Naive B cell (primary cell): ENCODE measurements at regions not wholly inside any gene's neighbourhood (a gene's known extent, or its start where the extent isn't known, plus 50 kb on each side); places are given as distances from the start of the nearest gene placed in this dataset.

ENCODE experiments used
- ATAC-seq, 2 donors: fragments of 150-1000 bp; cut with Tn5 transposase; 2 replicates each; pipeline ENCODE4 v1.10.0; 2021; ENCODE audit warnings: low read depth in 2 of 2, mild to moderate bottlenecking in 2 of 2, moderate library complexity in 2 of 2
- DNase-seq: peaks from one replicate; pipeline ENCODE4 v3.0.0; 2022
- H3K27ac Mint-ChIP-seq, 6 donors: one replicate each; pipeline ENCODE4 v1.8.0; 2020 to 2022; ENCODE audit warnings: mild to moderate bottlenecking in 6 of 6, mixed read lengths in 6 of 6, moderate library complexity in 5 of 6, inconsistent platforms in 2 of 6
- H3K27me3 Mint-ChIP-seq, 3 donors: one replicate each; pipeline ENCODE4 v1.8.0; 2021 to 2022; ENCODE audit warnings: mixed read lengths in 3 of 3, mild to moderate bottlenecking in 1 of 3
- H3K36me3 Mint-ChIP-seq, 2 donors: one replicate each; pipeline ENCODE4 v1.8.0; 2020 to 2022; ENCODE audit warnings: mixed read lengths in 2 of 2, inconsistent platforms in 1 of 2, mild to moderate bottlenecking in 1 of 2
- H3K4me1 Mint-ChIP-seq, 3 donors: one replicate each; pipeline ENCODE4 v1.8.0; 2020 to 2022; ENCODE audit warnings: mixed read lengths in 3 of 3, inconsistent platforms in 1 of 3, mild to moderate bottlenecking in 1 of 3, moderate library complexity in 1 of 3
- H3K4me3 Mint-ChIP-seq, 8 donors: one replicate each; pipeline ENCODE4 v1.8.0; 2020 to 2022; ENCODE audit warnings: mild to moderate bottlenecking in 8 of 8, mixed read lengths in 8 of 8, moderate library complexity in 8 of 8, inconsistent platforms in 2 of 8
- H3K9me3 Mint-ChIP-seq, 7 donors: one replicate each; pipeline ENCODE4 v1.8.0; 2020 to 2022; ENCODE audit warnings: mixed read lengths in 7 of 7, mild to moderate bottlenecking in 5 of 7, inconsistent platforms in 2 of 7, moderate library complexity in 1 of 7

DNA sequence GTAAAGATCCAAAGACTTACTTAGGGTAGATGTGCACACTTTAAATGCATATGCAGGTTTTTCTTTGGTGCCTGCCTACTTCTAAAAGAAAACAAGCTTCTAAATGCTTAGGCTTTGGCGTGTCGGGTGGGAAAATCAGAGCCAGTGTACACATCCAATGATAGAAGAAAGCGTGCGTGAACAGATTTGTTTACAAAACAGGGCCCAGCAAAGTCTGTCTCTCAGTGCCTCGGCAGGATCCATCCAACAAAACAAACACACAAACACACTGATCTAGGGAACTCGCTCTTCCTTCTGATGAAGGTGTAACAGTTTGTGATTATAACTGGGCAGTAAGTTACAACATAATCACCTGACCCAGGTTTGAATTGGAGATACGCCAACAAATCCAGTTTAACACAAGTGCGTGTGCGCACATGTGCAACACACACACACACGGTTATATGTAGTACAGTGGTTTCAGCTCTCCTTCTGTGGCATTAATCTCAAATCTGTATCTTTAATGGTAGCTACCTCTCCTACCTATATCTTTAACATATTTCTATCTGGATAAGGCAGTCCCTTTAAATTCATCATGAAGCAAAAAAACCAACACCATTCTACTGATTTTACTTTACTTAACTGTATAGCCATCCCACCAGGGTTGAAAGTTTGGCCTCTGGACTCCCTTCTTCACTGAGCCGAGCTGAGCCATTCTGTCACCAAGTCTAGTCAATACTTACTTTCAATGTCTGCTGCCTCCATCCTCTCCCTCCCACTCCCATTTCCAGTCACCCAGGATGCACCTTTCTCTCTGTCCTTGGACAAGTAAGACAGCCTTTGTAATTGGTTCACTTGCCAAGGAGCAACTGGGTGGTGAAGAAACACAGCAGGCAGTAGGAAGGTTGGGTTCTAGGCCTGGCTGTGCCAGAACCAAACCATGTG, 184.4 kb upstream of the KLF14 start:
- Mint-ChIP-seq H3K27me3 (no peaks in the 10 kb centered on the region), H3K9me3 (no peaks in the 10 kb centered on the region), H3K36me3 (peaks cover 0 to 4% of the 10 kb centered on the region in 2 donors), H3K4me3 (peak overlapping the region in 1 of 8 donors; percentile 27), H3K4me1 (peaks cover 22 to 45% (median 38%) of the 10 kb centered on the region in 3 donors), H3K27ac (peak overlapping the region in 5 of 6 donors; percentile 29 to 82 (median 47))
- no peak for ATAC-seq
- no peak for DNase-seq

DNA sequence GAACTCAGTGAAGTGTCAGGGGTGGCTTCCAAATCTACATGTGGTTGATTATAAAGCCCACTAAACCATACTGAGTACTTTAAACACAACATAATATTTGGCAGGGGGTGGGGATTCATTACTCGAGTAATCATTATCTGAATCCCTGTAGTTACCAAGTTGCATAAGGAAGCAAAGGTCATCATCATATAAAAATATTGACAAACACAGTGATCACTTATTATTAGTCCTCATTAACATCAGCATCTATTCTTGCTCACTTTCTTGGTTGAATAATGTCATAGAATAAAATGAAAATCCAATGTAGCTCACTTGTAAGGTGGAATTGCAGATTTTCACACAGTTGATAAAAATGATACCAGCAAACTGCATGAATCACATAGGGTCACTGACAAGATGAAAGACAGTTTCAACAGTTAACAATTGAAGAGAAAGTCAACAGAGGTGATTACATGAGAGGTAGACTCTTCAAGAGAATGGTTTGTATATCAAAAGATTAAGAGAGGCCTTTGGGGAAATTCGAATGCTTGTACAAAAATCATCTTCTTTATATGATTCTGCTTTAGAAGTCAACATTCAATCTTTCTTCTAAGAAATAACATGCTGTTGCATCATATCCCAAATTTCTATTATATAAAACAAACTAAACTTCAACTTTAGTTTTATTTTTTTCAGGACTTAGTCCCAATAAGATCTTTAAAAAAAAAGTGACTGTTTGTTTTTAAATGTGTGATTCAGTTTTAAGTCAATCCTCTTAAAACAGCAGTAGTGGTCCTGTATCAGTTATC, 185.5 kb upstream of the KLF14 start:
- ATAC-seq, result no peak
- DNase-seq, result no peak
- H3K36me3 Mint-ChIP-seq, result peaks cover 0 to 4% of the 10 kb centered on the region in 2 donors
- H3K27ac Mint-ChIP-seq, result peak overlapping the region in 3 of 6 donors; percentile 15 to 86 (median 61)
- peaks cover 16 to 36% (median 27%) of the 10 kb centered on the region in 3 donors for H3K4me1 Mint-ChIP-seq
- H3K4me3 Mint-ChIP-seq, result no peak overlapping the region
- no peaks in the 10 kb centered on the region for H3K27me3 Mint-ChIP-seq
- no peaks in the 10 kb centered on the region for H3K9me3 Mint-ChIP-seq

DNA sequence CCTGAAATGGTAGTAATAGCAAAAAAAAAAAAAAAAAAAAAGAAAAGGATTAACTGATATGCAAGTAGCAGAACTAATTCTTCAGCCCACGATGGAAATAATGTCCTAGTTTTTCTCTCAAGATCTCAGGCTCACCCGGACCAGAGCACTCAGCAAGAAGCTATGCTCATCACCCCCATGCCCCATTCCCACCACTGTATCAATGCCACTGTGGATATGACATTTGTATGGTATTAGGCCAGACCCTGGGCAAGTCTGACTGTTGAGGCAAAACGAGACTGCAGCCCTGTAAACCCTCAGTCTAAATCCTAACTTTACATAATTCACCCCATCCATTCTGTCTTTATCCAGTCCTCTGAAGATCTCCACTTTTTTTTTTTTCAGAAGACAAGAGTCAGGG, 186.1 kb upstream of the KLF14 start:
- Mint-ChIP-seq H3K27ac (peak overlapping the region in 2 of 6 donors; percentile 80 to 86), H3K4me3 (no peak overlapping the region), H3K4me1 (peaks cover 17 to 36% (median 29%) of the 10 kb centered on the region in 3 donors), H3K9me3 (no peaks in the 10 kb centered on the region), H3K27me3 (no peaks in the 10 kb centered on the region), H3K36me3 (peaks cover 0 to 4% of the 10 kb centered on the region in 2 donors)
- ATAC-seq, result no peak
- DNase-seq, result no peak

- no peaks in the 10 kb centered on the region for H3K27me3 Mint-ChIP-seq
- no peak overlapping the region for H3K4me3 Mint-ChIP-seq
- DNase-seq (no peak), ATAC-seq (peak in 1 of 2 donors; percentile 15)
- H3K9me3 Mint-ChIP-seq, result no peaks in the 10 kb centered on the region
- H3K4me1 Mint-ChIP-seq, result peaks cover 29 to 38% (median 32%) of the 10 kb centered on the region in 3 donors
- H3K36me3 Mint-ChIP-seq, result peaks cover 0 to 3% of the 10 kb centered on the region in 2 donors
- H3K27ac Mint-ChIP-seq, result peak overlapping the region in 1 of 6 donors; percentile 21
These were observed 187.6 kb upstream of the KLF14 start for GRCh38 chr7:130921391-130922180.

DNA sequence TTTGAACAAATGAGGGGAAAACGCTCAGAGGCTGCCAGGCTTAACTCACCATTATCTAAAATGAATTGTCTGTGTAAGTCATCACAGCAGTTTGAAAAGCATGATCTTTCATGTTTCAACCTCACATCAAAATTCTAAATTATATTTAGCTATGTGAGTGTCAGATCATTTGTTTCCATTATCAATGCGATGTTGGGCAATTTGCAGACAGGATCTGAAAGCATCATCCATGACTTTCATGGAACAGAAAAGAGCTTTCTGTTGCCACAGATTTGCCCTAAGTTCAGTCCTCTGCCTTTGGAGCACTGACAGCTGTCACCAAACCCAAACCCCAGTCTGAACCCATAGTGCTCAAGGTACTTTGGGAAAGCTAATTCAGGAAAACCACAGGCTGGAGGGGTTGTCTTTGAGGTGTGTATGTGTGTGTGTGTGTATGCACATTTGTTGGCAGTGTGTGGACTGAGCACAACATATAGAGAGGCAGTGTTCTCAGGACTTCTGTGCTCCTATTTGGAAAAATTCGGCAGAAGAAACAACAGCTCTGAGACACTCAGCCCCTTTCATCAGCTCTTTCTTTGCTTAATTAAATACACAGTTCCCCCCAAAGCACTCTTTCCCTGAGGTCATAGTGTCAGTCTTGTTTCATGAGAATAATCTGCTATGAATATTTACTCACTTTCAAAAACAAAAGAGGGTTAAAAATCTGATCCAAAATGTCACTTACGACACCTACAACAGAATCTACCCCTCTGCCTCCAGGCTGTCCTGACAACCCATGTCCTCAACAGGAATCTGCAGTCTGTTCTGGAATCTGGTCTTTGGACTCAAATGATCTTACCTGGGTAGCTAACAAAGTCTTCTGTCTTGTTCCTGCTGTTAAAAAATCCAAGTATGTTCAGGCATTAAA, 188.5 kb upstream of the KLF14 start:
- H3K36me3 Mint-ChIP-seq, result peaks cover 0 to 4% of the 10 kb centered on the region in 2 donors
- H3K4me1 Mint-ChIP-seq, result peaks cover 35 to 47% (median 37%) of the 10 kb centered on the region in 3 donors
- DNase-seq (no peak), ATAC-seq (no peak)
- no peak overlapping the region for H3K4me3 Mint-ChIP-seq
- H3K27ac Mint-ChIP-seq, result peak overlapping the region in 3 of 6 donors; percentile 29 to 37 (median 33)
- no peaks in the 10 kb centered on the region for H3K27me3 Mint-ChIP-seq
- no peaks in the 10 kb centered on the region for H3K9me3 Mint-ChIP-seq

GRCh38 chr7:130923365-130923764, 189.4 kb upstream of the KLF14 start:
- DNase-seq (no peak), ATAC-seq (no peak)
- H3K27me3 Mint-ChIP-seq, result no peaks in the 10 kb centered on the region
- peaks cover 0 to 5% of the 10 kb centered on the region in 2 donors for H3K36me3 Mint-ChIP-seq
- H3K27ac Mint-ChIP-seq, result no peak overlapping the region
- no peak overlapping the region for H3K4me3 Mint-ChIP-seq
- peaks cover 33 to 50% (median 45%) of the 10 kb centered on the region in 3 donors for H3K4me1 Mint-ChIP-seq
- no peaks in the 10 kb centered on the region for H3K9me3 Mint-ChIP-seq

- no peak for ATAC-seq
- H3K4me3 Mint-ChIP-seq, result no peak overlapping the region
- peaks cover 0 to 5% of the 10 kb centered on the region in 2 donors for H3K36me3 Mint-ChIP-seq
- H3K9me3 Mint-ChIP-seq, result no peaks in the 10 kb centered on the region
- H3K27ac Mint-ChIP-seq, result peak overlapping the region in 3 of 6 donors; percentile 65 to 93 (median 80)
- no peak for DNase-seq
- peaks cover 30 to 51% (median 43%) of the 10 kb centered on the region in 3 donors for H3K4me1 Mint-ChIP-seq
- no peaks in the 10 kb centered on the region for H3K27me3 Mint-ChIP-seq
These were observed 189.9 kb upstream of the KLF14 start for GRCh38 chr7:130923930-130924329.

DNA sequence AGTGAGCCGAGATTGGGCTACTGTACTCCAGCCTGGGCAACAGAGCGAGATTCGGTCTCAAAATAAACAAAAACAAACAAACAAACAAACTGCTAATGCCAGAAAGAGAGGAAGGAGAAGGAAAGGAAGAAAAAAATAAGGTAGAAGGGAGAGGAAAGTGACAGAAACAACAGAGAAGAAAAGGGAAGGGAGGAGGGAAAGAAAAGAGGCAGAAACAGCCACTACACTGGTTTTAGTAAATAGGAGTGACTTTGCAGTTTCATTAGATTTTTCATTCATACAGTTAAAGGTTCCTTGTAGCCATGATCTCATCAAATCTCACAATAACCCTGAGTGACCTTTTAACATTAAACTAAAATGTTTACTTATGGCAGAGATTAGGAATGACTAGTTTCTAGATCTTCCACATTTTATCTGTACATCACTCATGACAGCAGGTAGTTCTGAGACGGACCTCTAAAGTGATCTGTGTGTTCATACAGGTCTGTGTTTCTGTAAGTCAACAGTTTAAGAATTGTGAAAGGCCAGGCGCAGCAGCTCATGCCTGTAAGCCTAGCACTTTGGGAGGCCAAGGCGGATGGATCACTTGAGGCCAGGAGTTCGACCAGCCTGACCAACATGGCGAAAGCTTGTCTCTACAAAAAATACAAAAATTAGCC, 191.3 kb upstream of the KLF14 start:
- Mint-ChIP-seq H3K27me3 (no peaks in the 10 kb centered on the region), H3K36me3 (peaks cover 0 to 5% of the 10 kb centered on the region in 2 donors), H3K4me3 (peak overlapping the region in 4 of 8 donors; percentile 37 to 55 (median 46)), H3K4me1 (peaks cover 40 to 62% (median 46%) of the 10 kb centered on the region in 3 donors), H3K9me3 (no peaks in the 10 kb centered on the region), H3K27ac (peak overlapping the region; percentile 70 to 94 (median 90))
- DNase-seq, result no peak
- no peak for ATAC-seq

DNA sequence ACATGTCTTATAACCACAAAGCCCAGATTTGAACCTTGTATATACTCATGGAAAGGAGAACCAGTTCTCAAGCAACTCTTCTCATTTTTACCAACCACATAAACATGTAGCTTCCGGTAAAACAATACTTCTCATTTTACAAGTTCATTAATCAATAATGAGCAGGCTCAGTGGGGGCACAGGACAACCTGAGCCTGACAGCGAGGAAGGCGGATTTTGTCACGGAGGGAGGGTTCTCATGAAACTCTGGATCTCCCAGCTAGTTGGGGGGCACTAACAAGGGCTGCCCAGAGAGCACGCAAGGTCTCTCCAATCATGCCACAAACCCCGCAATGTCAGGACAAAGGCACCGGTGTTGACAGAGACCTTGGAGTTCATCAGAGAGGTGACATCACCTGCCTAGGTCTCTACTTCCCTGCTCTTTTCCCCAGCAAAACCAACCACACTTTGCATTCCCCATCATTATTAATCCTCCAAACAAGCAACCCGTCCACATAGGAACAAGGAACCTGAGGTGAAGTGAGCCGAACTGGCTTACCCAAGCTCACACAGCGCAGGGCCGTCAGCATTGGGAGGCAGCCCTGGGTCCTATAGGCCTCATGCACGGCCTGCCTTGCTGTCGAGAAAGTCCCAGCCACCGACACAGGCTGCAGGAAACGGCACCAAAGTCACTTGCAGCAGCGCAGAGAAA, 192.1 kb upstream of the KLF14 start:
- H3K9me3 Mint-ChIP-seq, result no peaks in the 10 kb centered on the region
- DNase-seq (no peak), ATAC-seq (peak; percentile 33 to 54)
- peak overlapping the region; percentile 85 to 96 (median 92) for H3K27ac Mint-ChIP-seq
- H3K27me3 Mint-ChIP-seq, result no peaks in the 10 kb centered on the region
- peak overlapping the region in 7 of 8 donors; percentile 14 to 70 (median 46) for H3K4me3 Mint-ChIP-seq
- H3K4me1 Mint-ChIP-seq, result peaks cover 46 to 70% (median 52%) of the 10 kb centered on the region in 3 donors
- peaks cover 0 to 5% of the 10 kb centered on the region in 2 donors for H3K36me3 Mint-ChIP-seq

- ATAC-seq (no peak), DNase-seq (no peak)
- H3K9me3 Mint-ChIP-seq, result no peaks in the 10 kb centered on the region
- peak overlapping the region; percentile 9 to 98 (median 91) for H3K27ac Mint-ChIP-seq
- H3K4me3 Mint-ChIP-seq, result peak overlapping the region in 3 of 8 donors; percentile 9 to 71 (median 53)
- peaks cover 51 to 74% (median 52%) of the 10 kb centered on the region in 3 donors for H3K4me1 Mint-ChIP-seq
- H3K36me3 Mint-ChIP-seq, result peaks cover 0 to 5% of the 10 kb centered on the region in 2 donors
- H3K27me3 Mint-ChIP-seq, result no peaks in the 10 kb centered on the region
These were observed 193.1 kb upstream of the KLF14 start for GRCh38 chr7:130927062-130927461.

DNA sequence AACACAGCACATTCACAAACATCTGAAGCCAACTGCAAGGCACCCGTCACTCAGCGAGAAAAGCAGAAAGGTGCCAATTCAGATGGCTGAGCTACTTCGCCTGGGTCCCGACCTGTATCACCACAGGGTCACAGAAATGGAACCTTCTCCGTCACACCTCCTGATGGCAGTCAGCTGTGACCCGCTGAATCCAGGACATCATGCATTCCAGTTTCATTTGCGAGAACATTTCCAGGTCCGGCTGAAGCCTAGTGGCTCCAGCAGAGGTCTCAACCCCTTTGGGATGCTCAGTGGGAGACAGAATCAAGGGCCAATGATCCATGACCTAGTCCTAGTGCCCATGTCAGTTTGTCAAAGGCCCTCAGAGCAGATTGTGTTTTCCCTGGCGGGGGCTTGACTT, 193.6 kb upstream of the KLF14 start:
- Mint-ChIP-seq H3K9me3 (no peaks in the 10 kb centered on the region), H3K4me1 (peaks cover 52 to 78% (median 53%) of the 10 kb centered on the region in 3 donors), H3K36me3 (peaks cover 0 to 5% of the 10 kb centered on the region in 2 donors), H3K4me3 (peak overlapping the region in 2 of 8 donors; percentile 53 to 56), H3K27me3 (no peaks in the 10 kb centered on the region), H3K27ac (peak overlapping the region; percentile 82 to 98 (median 89))
- DNase-seq, result no peak
- ATAC-seq, result no peak
